ENCODE measurements at regions not wholly inside any gene's neighbourhood (a gene's known extent, or its start where the extent isn't known, plus 50 kb on each side); places are given as distances from the start of the nearest gene placed in this dataset.
A peak's percentile ranks its signal among the peaks of the same experiment; 100 is the strongest.
"Not testable (repeated sequence)": the region's sequence is repeated elsewhere in the genome, so short reads cannot be mapped to it uniquely, and the experiment has no call there.

GRCh38 chr12:131530041-131530332 lies 180.9 kb upstream of the SFSWAP start:
- no peak for DNase-seq (ENCODE audit: low read depth in 2 of 3, low spot score in 1 of 3)

DNA sequence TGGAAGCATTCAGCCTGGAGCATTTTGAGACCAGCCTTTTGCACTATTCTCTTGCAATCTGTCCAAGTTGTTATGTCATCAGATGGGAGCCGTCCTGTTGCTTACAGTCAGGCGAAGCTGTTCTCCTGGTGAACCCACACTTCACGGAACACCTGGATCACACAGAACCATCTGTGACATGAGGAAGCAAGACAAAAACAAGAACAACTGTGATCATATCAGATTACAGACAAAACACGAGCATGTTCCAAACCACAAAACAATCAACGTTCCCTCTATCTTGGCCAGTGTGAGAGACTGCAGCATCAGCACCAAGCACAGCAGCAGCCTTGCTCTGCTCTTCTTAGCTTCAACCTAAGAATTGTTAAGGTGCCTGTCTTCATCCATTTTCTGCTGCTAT lies 180.5 kb upstream of the SFSWAP start:
- no peak for DNase-seq (ENCODE audit: low read depth in 2 of 3, low spot score in 1 of 3)

- no peak for DNase-seq (ENCODE audit: low read depth in 2 of 3, low spot score in 1 of 3)
Measured at GRCh38 chr12:131533139-131533538, 177.8 kb upstream of the SFSWAP start.

DNA sequence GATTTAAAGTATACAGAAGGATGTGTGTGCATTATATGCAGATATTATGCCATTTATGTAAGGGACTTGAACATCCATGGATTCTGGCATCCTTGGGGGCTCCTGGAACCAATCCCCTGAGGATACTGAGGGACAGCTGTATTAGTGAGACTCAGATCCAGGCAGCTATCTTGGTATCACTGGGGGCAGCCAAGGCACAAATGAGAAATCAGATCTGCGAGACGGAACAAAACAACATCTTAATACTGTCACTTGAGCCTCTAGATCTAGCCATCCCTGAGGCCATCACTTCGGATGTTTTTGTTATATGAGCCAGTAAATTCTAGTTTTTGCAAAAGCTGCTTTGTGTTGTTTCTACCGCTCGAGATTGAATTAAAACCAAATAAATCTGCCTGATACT lies 175.1 kb upstream of the SFSWAP start:
- DNase-seq (ENCODE audit: low read depth in 2 of 3, low spot score in 1 of 3) = no peak

DNA sequence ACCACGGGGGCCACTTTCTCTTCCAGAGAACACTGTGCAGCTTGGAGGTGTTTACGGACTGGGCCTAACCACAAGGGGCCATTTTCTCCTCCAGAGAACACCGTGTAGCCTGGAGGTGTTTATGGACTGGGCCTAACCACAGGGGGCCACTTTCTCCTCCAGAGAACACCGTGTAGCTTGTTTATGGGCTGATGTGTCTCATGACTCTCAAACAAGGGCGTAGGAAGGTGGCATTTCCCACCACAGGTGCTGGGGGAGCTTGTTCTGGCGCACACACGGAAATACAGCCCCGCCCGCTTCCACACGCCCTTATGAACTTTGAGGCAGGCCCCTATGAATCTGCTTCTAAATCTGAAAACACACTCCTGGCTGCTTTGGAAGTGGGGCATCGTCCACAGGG lies 174.6 kb upstream of the SFSWAP start:
- DNase-seq (ENCODE audit: low read depth in 2 of 3, low spot score in 1 of 3) = peak in 1 of 3 donors; percentile 22

DNA sequence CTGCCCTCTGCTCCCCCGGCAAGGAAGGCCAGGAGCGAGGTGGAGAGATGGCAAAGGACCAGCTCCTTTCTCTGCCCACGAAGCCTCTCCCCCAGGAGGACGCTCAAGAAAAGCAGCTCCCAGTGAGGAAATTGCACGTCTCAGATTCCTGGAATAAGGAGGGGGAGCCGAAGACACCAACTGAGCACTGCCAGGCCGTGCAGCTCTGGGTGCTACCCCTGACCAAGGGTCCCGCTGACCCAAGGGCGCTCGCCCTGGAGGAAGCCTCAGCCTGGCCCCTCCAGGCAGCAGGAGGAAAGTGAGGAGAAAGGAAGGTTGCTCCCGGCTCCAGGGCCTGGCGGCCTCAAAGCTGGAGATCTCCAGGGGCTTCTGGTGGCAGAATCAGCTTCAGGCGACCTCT lies 174.1 kb upstream of the SFSWAP start:
- no peak for DNase-seq (ENCODE audit: low read depth in 2 of 3, low spot score in 1 of 3)

GRCh38 chr12:131537267-131537958 lies 173.5 kb upstream of the SFSWAP start:
- no peak for DNase-seq (ENCODE audit: low read depth in 2 of 3, low spot score in 1 of 3)

GRCh38 chr12:131539381-131539780 lies 171.5 kb upstream of the SFSWAP start:
- DNase-seq (ENCODE audit: low read depth in 2 of 3, low spot score in 1 of 3) = no peak

- no peak for DNase-seq (ENCODE audit: low read depth in 2 of 3, low spot score in 1 of 3)
Measured at GRCh38 chr12:131540138-131540623, 170.7 kb upstream of the SFSWAP start.

DNA sequence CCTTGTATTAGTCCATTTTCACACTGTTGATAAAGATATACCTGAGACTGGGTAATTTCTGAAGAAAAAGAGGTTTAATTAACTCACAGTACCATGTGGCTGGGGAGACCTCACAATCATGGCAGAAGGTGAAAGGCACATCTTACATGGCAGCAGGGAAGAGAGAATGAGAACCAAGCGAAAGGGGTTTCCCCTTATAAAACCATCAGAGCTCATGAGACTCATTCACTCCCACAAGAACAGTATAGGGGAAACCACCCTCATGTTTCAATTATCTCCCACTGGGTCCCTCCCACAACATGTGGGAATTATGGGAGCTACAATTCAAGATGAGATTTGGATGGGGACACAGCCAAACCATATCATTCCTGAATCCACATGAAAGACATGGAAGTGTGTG lies 169.4 kb upstream of the SFSWAP start:
- not testable (repeated sequence) for DNase-seq (ENCODE audit: low read depth in 2 of 3, low spot score in 1 of 3)

DNA sequence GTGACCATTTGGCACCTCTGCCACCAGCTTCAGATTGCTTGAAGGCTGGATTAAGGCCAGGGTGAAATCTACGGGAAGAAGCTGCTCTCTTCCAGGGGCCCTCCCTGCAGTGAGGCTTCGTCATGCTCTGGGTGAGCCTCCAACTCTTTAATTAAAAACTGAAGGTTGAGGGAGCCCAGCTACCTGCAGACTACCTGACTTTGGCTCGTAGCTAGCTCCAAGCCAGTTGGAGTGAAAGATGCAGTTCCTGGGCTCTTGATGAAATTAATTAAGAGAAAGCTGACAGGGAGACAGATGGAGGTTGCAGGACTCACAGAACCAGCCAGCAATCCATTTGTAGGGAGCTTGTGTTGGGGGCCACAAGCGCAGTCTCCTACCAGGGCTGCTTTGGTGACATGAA lies 168.5 kb upstream of the SFSWAP start:
- DNase-seq (ENCODE audit: low read depth in 2 of 3, low spot score in 1 of 3) = no peak

GRCh38 chr12:131543040-131543439 lies 167.8 kb upstream of the SFSWAP start:
- DNase-seq (ENCODE audit: low read depth in 2 of 3, low spot score in 1 of 3) = no peak

DNA sequence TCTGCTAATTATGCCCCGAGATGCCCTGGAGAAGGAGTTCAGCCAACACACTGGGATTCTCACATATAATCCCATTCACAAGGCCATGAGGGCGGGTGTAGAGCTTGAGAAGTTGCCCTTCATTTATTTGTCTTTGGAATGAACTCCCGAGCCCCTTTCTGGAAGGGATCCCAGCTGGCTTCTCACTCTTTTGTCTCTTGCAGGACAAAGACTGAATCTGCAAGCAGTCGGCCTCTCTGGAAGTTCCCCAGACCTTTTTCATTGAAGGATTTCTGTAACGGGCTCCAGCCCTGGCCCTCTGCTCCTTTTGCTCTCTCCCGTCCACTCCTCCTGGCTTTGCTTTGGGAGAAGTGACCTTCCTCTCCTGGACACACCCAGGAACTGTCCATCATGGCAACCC lies 163.3 kb upstream of the SFSWAP start:
- no peak for DNase-seq (ENCODE audit: low read depth in 2 of 3, low spot score in 1 of 3)

GRCh38 chr12:131550121-131550520 lies 160.8 kb upstream of the SFSWAP start:
- no peak for DNase-seq (ENCODE audit: low read depth in 2 of 3, low spot score in 1 of 3)

- DNase-seq (ENCODE audit: low read depth in 2 of 3, low spot score in 1 of 3) = no peak
Measured at GRCh38 chr12:131551675-131552491, 159.0 kb upstream of the SFSWAP start.

GRCh38 chr12:131552492-131552863 lies 158.4 kb upstream of the SFSWAP start:
- DNase-seq (ENCODE audit: low read depth in 2 of 3, low spot score in 1 of 3) = no peak

GRCh38 chr12:131553096-131553777 lies 157.7 kb upstream of the SFSWAP start:
- DNase-seq (ENCODE audit: low read depth in 2 of 3, low spot score in 1 of 3) = no peak

DNA sequence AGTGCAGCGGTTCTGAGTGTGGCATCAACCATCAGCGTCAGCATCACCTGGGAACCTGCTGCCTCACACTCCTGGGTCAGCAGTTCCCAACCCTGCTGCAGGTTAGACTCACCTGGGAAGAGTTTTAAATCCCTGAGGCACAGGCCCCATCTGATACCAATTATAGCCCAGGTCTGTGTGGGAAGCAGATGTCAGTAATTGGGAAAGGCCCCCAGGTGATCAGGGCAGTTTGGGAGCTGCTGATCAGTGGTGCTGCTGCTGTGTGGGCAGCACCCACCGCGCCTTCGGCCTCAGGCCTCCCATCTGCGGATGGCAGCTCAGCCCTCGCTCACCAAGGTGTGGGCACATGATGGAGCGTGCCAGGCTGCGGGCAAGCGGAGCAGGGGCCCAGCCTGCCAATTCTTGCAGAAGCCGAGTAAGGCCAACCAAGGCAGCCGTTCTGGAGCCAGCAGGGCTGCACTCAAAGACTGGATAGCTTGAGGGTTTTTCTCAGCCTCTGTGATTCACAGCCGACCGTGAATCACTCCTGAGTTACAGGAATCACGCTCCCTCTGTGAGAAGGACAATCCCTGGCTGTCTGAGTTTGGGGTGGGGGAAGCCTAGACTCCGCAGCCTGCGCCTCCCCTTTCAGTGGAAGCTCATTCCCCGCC lies 155.6 kb upstream of the SFSWAP start:
- no peak for DNase-seq (ENCODE audit: low read depth in 2 of 3, low spot score in 1 of 3)

- no peak for DNase-seq (ENCODE audit: low read depth in 2 of 3, low spot score in 1 of 3)
Measured at GRCh38 chr12:131555866-131556265, 155.0 kb upstream of the SFSWAP start.

- DNase-seq (ENCODE audit: low read depth in 2 of 3, low spot score in 1 of 3) = no peak
Measured at GRCh38 chr12:131557078-131557709, 153.7 kb upstream of the SFSWAP start.
